HCT116 (cell line): ENCODE measurements at regions not wholly inside any gene's neighbourhood (a gene's known extent, or its start where the extent isn't known, plus 50 kb on each side); places are given as distances from the start of the nearest gene placed in this dataset.
"Not testable (repeated sequence)": the region's sequence is repeated elsewhere in the genome, so short reads cannot be mapped to it uniquely, and the experiment has no call there.

Experiments
- ATAC-seq: fragments of 200-7000 bp; cut with Tn5 transposase; 2 replicates; pipeline ENCODE4 v1.9.1; 2020; ENCODE audit warnings: mild to moderate bottlenecking, moderate library complexity
- BruUV-seq: library from RNA; stranded (reverse); fragments of 400-500 nt; replicated peaks from 2 replicates; lab custom pipeline; 2021; lab: Mats Ljungman, UMichigan
- CTCF ChIA-PET: fragments of 300-600 bp; sonication (Branson Sonifier 250); formaldehyde crosslinking; loops from one replicate; lab custom pipeline; 2021; ENCODE audit warnings: antibody characterized with exemption; lab: Charles Lee
- POLR2A ChIA-PET: fragments of 300-600, 350-600 bp; sonication (Branson Sonifier 250); formaldehyde crosslinking; loops from one replicate; lab custom pipeline; 2021; ENCODE audit warnings: antibody characterized with exemption; lab: Charles Lee
- RAD21 ChIA-PET, 2 experiments: fragments of 300-600 bp; sonication (Branson Sonifier 250); formaldehyde crosslinking; loops; one replicate each; lab custom pipeline; 2023; ENCODE audit warnings: low total read pairs in 2 of 2; ENCODE audit not compliant: uncharacterized antibody in 2 of 2, unreplicated experiment in 2 of 2, low non-redundant PET in 1 of 2; lab: Charles Lee
- DNase-seq: peaks from one replicate; pipeline ENCODE4 v3.0.0-alpha.2; 2010; ENCODE audit warnings: low read depth, low spot score
- H2AFZ ChIP-seq: fragments of 200-600 bp; shearing (Covaris generic), sonication (generic); 2 replicates; pipeline ENCODE4 v1.6.1; 2017; ENCODE audit warnings: low read depth, mixed run types, mixed read lengths, antibody characterized with exemption, low read length; ENCODE audit not compliant: poor library complexity, severe bottlenecking
- H3K27ac ChIP-seq: 2 replicates; pipeline ENCODE4 v1.5.1; 2012; ENCODE audit warnings: low read depth, low read length
- H3K27me3 ChIP-seq: fragments of 200-600 bp; sonication (generic); 2 replicates; pipeline ENCODE4 v1.6.1; 2016; ENCODE audit warnings: mixed run types, low read length, mixed read lengths; ENCODE audit not compliant: insufficient read depth
- H3K36me3 ChIP-seq, 2 experiments: fragments of 200-500 bp in 1 of 2; fragments of 200-600 bp in 1 of 2; sonication (Bioruptor generic) in 1 of 2; sonication (generic) in 1 of 2; 2 replicates each; pipeline versions ENCODE4 v1.5.1 to v1.6.1; 2014 to 2016; ENCODE audit warnings: low read length in 2 of 2, inconsistent platforms in 1 of 2, mixed read lengths in 1 of 2, mixed run types in 1 of 2; ENCODE audit not compliant: insufficient read depth in 2 of 2, control insufficient read depth in 1 of 2
- H3K4me1 ChIP-seq, 2 experiments: fragments of 200-600 bp in 1 of 2; sonication (generic) in 1 of 2; 2 replicates each; pipeline versions ENCODE4 v1.5.1 to v1.6.1; 2012 to 2017; ENCODE audit warnings: low read length in 2 of 2, inconsistent platforms in 1 of 2, mild to moderate bottlenecking in 1 of 2, mixed read lengths in 1 of 2, mixed run types in 1 of 2, moderate library complexity in 1 of 2; ENCODE audit not compliant: insufficient read depth in 2 of 2, control insufficient read depth in 1 of 2
- H3K4me2 ChIP-seq: fragments of 200-600 bp; sonication (generic); 2 replicates; pipeline ENCODE4 v1.6.1; 2017; ENCODE audit warnings: mixed run types, low read length, mixed read lengths
- H3K4me3 ChIP-seq, 2 experiments: fragments of 200-600 bp in 1 of 2; sonication (generic) in 1 of 2; replicated peaks in 1 of 2; 2 replicates each; pipeline ENCODE4 v1.5.1; 2011 to 2016; ENCODE audit warnings: low read length in 2 of 2, control low read depth in 1 of 2, low read depth in 1 of 2, mild to moderate bottlenecking in 1 of 2, mixed read lengths in 1 of 2, mixed run types in 1 of 2
- H3K79me2 ChIP-seq: fragments of 200-600 bp; sonication (generic); 2 replicates; pipeline ENCODE4 v1.6.1; 2017; ENCODE audit warnings: mild to moderate bottlenecking, mixed run types, low read length, moderate library complexity, mixed read lengths; ENCODE audit not compliant: insufficient read depth
- H3K9ac ChIP-seq: fragments of 200-600 bp; sonication (generic); 2 replicates; pipeline ENCODE4 v1.6.1; 2016; ENCODE audit warnings: low read length, mixed read lengths
- H3K9me2 ChIP-seq: fragments of 200-600 bp; sonication (generic), shearing (Covaris generic); 2 replicates; pipeline ENCODE4 v1.6.1; 2017; ENCODE audit warnings: mixed run types, mild to moderate bottlenecking, moderate library complexity; ENCODE audit not compliant: insufficient read depth
- H3K9me3 ChIP-seq, 2 experiments: fragments of 200-500 bp in 1 of 2; fragments of 200-600 bp in 1 of 2; sonication (Bioruptor generic) in 1 of 2; sonication (generic) in 1 of 2; 2 replicates each; pipeline ENCODE4 v1.6.1; 2014 to 2017; ENCODE audit warnings: low read length in 2 of 2, mixed read lengths in 2 of 2, inconsistent platforms in 1 of 2, low read depth in 1 of 2, mild to moderate bottlenecking in 1 of 2, mixed run types in 1 of 2, moderate library complexity in 1 of 2; ENCODE audit not compliant: control insufficient read depth in 1 of 2, insufficient read depth in 1 of 2
- H4K20me1 ChIP-seq: fragments of 200-600 bp; sonication (generic), shearing (Covaris generic); 2 replicates; pipeline ENCODE4 v1.6.1; 2017; ENCODE audit warnings: mixed run types, mild to moderate bottlenecking, moderate library complexity; ENCODE audit not compliant: insufficient read depth
- CTCF ChIP-seq, 3 experiments: fragments of 200-600 bp in 1 of 3; sonication (generic) in 1 of 3; IDR thresholded peaks in 2 of 3; conservative IDR thresholded peaks in 1 of 3; 2 replicates each; pipeline ENCODE4 v1.5.1; 2012 to 2017; ENCODE audit warnings: low read depth in 2 of 3, low read length in 2 of 3, antibody characterized with exemption in 1 of 3, borderline replicate concordance in 1 of 3, control low read depth in 1 of 3, mild to moderate bottlenecking in 1 of 3, mixed read lengths in 1 of 3, mixed run types in 1 of 3, moderate library complexity in 1 of 3; ENCODE audit not compliant: insufficient read depth in 1 of 3
- EGR1 ChIP-seq: IDR thresholded peaks from 2 replicates; pipeline ENCODE4 v1.6.1; 2012; ENCODE audit warnings: low read depth
- ELF1 ChIP-seq: IDR thresholded peaks from 2 replicates; pipeline ENCODE4 v1.6.1; 2012; ENCODE audit warnings: low read depth, borderline replicate concordance
- EZH2 ChIP-seq: fragments of 200-600 bp; sonication (generic); IDR thresholded peaks from 2 replicates; pipeline ENCODE4 v1.6.1; 2017; ENCODE audit warnings: antibody characterized with exemption, mixed run types
- EZH2phosphoT487 ChIP-seq: fragments of 200-600 bp; IDR thresholded peaks from 2 replicates; pipeline ENCODE4 v1.6.1; 2018; ENCODE audit warnings: antibody characterized with exemption, borderline replicate concordance
- FOSL1 ChIP-seq: IDR thresholded peaks from 2 replicates; pipeline ENCODE4 v1.6.1; 2012; ENCODE audit warnings: low read depth
- JUND ChIP-seq: IDR thresholded peaks from 2 replicates; pipeline ENCODE4 v1.6.1; 2012
- MAX ChIP-seq: IDR thresholded peaks from 2 replicates; pipeline ENCODE4 v1.6.1; 2012
- POLR2A ChIP-seq: IDR thresholded peaks from 2 replicates; pipeline ENCODE4 v1.7.0; 2011; ENCODE audit warnings: borderline replicate concordance; ENCODE audit not compliant: insufficient read depth, insufficient read length; ENCODE audit errors: extremely low read depth
- POLR2AphosphoS5 ChIP-seq: IDR thresholded peaks from 2 replicates; pipeline ENCODE4 v1.6.1; 2011; ENCODE audit warnings: mild to moderate bottlenecking, low read depth, low read length, moderate library complexity
- RAD21 ChIP-seq: IDR thresholded peaks from 2 replicates; pipeline ENCODE4 v1.6.1; 2012; ENCODE audit warnings: low read depth, mild to moderate bottlenecking
- REST ChIP-seq: IDR thresholded peaks from 2 replicates; pipeline ENCODE4 v1.6.1; 2012; ENCODE audit warnings: low read depth
- SRF ChIP-seq: IDR thresholded peaks from 2 replicates; pipeline ENCODE4 v1.6.1; 2012; ENCODE audit warnings: low read depth
- TCF7L2 ChIP-seq: IDR thresholded peaks from 2 replicates; pipeline ENCODE4 v1.7.0; 2011; ENCODE audit warnings: borderline replicate concordance, inconsistent platforms; ENCODE audit not compliant: insufficient read depth, insufficient read length; ENCODE audit errors: extremely low read depth
- intact Hi-C: fragments of 100-400 bp; cut with micrococcal nuclease; formaldehyde crosslinking; loops from 2 replicates; pipeline ENCODE4 v1.10.0; 2022

- ATAC-seq, result no peak
- CTCF ChIA-PET, result no interaction called here
- Histone ChIP-seq H3K27me3 (peaks cover 11% of the 10 kb centered on the region; the same call in 1 of the 2 replicates), H3K27ac (no peak overlapping the region), H3K36me3 (no peaks in the 10 kb centered on the region), H3K4me1 (no peaks in the 10 kb centered on the region), H3K79me2 (no peaks in the 10 kb centered on the region), H3K4me3 (no peak overlapping the region), H3K9me3 (no peaks in the 10 kb centered on the region), H3K9me2 (no peaks in the 10 kb centered on the region), H2AFZ (no peak overlapping the region), H3K4me2 (no peak overlapping the region), H3K9ac (no peak overlapping the region), H4K20me1 (no peaks in the 10 kb centered on the region)
- DNase-seq, result no peak
- no peak for TF ChIP-seq SRF
- TF ChIP-seq ELF1, result no peak
- TF ChIP-seq RAD21, result no peak
- no peak for TF ChIP-seq POLR2A
- TF ChIP-seq MAX, result no peak
- TF ChIP-seq POLR2AphosphoS5, result no peak
- TF ChIP-seq EZH2phosphoT487, result no peak
- TF ChIP-seq TCF7L2, result no peak
- TF ChIP-seq CTCF (IDR thresholded peaks at IDR 0.05 in 2 of 3, conservative IDR thresholded peaks at IDR 0.05 in 1 of 3; ENCODE audit: borderline replicate concordance in 1 of 3, insufficient read depth in 1 of 3, low read depth in 2 of 3, low read length in 2 of 3), result no peak
- TF ChIP-seq FOSL1, result no peak
- no peak for TF ChIP-seq JUND
- no peak for TF ChIP-seq EGR1
- TF ChIP-seq REST, result no peak
- no peak for TF ChIP-seq EZH2
- POLR2A ChIA-PET, result no interaction called here
- intact Hi-C loops, result no loop called here
- no TSS peak for BruUV-seq
- RAD21 ChIA-PET, result no interaction called here
These were observed 108.6 kb upstream of the COP1 start for GRCh38 chr1:176315519-176316220.

- H3K4me2 ChIP-seq, H3K9ac ChIP-seq, CTCF ChIA-PET, H3K4me3 ChIP-seq, ATAC-seq, H3K79me2 ChIP-seq, H3K27me3 ChIP-seq, DNase-seq, H3K36me3 ChIP-seq, H3K4me1 ChIP-seq, H3K9me3 ChIP-seq, H3K9me2 ChIP-seq, H3K27ac ChIP-seq, intact Hi-C loops, H4K20me1 ChIP-seq, H2AFZ ChIP-seq, POLR2A ChIA-PET, BruUV-seq, RAD21 ChIA-PET: not testable (repeated sequence)
These were observed 89.5 kb upstream of the COP1 start for GRCh38 chr1:176296602-176297001.
